ENCODE measurements at regions not wholly inside any gene's neighbourhood (a gene's known extent, or its start where the extent isn't known, plus 50 kb on each side); places are given as distances from the start of the nearest gene placed in this dataset.

DNA sequence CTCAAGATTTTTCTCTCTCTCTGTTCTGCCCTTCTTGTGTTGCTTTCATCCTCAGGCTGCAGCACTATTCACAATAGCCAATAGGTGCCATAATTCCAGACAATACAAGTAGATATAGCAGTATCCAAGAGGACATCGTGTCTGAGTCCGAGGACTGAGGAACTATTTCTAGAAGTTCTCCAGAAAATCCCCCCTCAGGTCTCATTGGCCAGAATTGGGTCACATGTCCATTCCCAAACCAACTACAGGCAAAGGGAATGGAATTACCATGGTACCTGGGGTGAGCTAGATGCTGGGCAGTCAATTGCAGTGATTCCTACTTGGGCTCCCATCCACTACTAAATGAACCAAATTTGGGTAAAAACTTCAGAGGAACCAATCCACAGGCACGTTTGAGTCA is 301.9 kb upstream of the RASGEF1B start:
- DNase-seq (ENCODE audit: low spot score), result no peak

DNA sequence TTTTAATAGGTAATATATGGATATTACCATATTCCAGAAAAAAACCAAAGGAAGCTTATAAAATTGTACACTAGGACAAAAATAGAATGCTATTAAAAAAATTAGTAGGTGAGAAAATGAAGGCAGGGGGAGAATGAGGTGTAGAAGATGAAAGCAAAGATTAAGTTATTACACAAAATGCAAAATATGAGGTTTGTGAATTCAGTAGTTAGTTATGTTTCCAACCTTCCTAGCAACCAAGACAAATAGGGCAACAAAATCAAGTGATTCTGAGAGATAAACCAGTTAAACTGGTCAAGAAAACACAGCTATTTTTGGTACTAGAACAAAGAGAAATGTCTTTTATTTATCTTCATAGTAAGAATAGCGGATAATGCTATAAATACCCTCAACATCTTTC is 300.0 kb upstream of the RASGEF1B start:
- no peak for DNase-seq (ENCODE audit: low spot score)

DNA sequence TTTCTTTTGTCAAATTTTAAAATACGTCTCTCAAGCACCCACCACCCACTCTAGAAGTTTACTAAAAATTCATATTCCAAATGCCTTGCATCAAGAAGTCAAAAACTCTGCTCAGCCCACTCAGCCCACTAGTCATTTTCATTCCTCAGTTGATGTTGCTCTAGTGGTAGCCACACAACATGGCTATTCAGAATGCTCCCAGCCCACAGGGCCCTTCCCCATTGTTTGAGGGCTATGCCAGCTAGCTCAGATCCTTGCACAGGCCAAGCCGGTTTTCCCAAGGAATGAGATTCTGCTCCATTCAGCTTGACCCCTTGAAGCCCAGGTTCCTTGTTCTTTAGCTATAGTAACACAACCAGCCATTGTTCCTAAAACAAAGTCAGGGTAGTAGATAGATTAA is 297.5 kb upstream of the RASGEF1B start:
- no peak for DNase-seq (ENCODE audit: low spot score)

DNA sequence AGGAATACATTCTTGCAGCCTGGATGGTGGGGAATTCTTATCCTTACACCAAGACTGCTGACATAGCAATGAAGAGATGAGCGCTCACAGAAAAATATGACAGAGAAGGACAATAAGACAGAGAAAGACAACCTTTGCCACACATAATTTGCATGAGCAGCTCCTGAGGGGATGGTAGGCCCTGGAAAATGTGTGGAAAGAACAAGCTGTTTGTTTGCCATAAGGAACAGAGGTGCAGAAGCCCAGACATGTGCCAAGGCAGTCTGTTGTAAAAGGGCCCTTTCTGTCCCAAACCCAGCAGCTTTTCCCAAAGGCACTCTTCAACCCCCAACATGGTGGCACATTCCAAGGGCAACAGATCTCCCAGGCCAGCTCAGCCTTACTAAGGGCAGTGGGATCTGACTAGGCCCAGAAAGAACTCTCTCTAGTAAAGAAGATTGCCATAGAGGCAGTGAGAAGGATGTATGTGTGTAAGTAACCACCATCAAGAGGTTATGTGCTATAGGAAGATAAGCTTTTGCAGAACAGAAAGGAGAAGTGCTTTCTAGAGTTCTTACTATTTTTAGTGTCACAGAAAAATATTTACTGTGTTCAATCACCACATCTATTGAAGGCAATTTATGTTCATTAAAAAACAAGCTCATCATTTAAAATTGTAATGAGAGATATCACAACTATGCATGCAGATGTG is 287.0 kb upstream of the RASGEF1B start:
- DNase-seq (ENCODE audit: low spot score), result no peak

DNA sequence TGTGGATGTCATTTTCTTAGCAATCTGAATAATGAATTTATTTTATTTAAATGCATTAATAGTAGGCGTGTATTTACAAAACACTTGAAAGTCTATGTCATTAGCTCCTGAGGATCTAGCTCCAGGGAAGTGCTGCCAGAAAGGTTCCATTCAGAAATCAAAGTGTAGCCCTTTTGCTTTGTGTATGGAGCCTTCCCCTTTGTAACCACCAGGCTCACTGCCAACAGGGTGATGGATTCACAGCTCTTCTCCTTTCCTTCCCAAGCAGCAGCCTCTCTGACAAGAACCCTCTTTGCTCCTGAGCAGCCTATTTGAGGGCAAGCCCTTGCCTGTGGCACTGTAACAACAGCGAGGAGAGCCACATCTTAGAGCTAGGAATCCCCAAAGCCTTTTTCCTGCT is 286.0 kb upstream of the RASGEF1B start:
- no peak for DNase-seq (ENCODE audit: low spot score)

DNA sequence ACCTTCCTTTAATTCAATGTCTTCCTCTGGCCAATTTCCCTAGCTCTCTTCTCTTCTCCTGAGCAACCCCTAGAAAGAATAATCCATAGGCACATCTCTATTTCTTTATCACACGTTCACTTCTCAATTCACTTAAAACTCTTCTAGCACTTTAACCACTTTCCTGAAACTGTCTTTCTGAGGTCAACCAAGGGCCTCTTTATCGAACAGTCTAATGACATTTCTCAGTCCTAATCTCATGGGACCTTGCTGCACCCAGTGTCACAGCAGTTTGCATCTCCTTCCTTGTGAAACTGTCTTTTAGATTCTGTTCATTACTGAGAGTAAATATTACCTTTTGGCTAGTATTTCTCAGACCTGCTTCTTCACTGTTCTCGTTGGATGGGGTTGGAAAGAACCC is 285.3 kb upstream of the RASGEF1B start:
- DNase-seq (ENCODE audit: low spot score), result no peak

DNA sequence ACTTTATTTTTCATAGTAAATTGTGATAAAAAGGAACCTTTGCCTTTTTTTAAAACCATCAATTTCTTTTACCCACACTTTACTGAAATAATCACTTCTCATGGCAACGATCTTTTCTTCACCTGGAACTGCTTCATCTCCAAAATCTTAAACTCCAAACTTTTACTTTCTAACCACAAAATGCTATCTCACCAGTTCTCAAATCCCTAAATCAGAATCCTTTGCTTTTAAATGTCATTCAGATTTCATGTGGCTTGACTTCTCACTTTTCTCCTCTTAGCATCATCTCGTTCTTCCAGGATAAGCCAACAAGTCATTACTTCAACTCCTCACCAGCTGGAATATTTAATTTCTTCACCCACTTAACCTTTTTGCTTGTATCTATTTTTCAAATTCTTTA is 284.3 kb upstream of the RASGEF1B start:
- no peak for DNase-seq (ENCODE audit: low spot score)

DNA sequence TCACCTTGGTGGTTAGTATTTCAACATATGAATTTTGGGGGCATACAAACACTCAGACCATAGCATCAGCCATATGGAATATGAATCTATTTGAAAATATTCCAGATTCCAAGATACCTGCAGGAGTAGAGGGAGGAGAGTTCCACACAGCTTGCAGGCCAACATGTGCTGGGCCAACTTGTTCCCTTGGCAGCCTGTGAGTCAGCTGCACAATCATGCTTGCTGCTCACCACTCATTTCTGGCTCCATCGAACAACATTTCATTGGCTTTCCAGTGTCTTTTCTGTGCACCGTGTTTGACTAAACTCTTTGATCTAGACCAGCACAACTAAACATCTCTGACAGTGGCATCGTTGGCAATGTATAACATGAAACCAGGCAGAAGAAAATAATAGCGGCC is 282.5 kb upstream of the RASGEF1B start:
- no peak for DNase-seq (ENCODE audit: low spot score)

- DNase-seq (ENCODE audit: low spot score), result no peak
These were observed 280.0 kb upstream of the RASGEF1B start for GRCh38 chr4:81751531-81752289.

GRCh38 chr4:81747242-81747930 is 275.7 kb upstream of the RASGEF1B start:
- DNase-seq (ENCODE audit: low spot score), result no peak

GRCh38 chr4:81746773-81747172 is 275.1 kb upstream of the RASGEF1B start:
- DNase-seq (ENCODE audit: low spot score), result no peak

DNA sequence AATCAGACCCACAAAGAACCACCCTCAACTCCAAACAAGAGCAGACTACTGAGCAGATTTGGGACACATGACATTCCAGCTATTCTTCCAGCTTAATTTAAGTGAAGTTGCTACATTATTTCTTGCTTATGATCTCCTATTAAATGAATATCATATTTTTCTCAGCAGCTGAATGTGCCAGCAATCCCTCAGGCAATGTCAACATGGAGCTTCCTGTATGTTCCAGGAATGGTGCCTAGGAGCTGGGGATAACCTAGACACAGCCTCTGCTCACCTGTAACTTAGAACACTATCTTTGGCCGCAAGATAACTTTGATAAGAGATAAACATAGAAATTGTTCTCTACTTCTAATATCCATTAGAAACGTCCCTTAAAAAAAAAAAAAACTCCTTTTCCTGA is 274.4 kb upstream of the RASGEF1B start:
- no peak for DNase-seq (ENCODE audit: low spot score)

- DNase-seq (ENCODE audit: low spot score), result no peak
These were observed 273.3 kb upstream of the RASGEF1B start for GRCh38 chr4:81745050-81745449.

- DNase-seq (ENCODE audit: low spot score), result no peak
These were observed 272.2 kb upstream of the RASGEF1B start for GRCh38 chr4:81743731-81744435.

DNA sequence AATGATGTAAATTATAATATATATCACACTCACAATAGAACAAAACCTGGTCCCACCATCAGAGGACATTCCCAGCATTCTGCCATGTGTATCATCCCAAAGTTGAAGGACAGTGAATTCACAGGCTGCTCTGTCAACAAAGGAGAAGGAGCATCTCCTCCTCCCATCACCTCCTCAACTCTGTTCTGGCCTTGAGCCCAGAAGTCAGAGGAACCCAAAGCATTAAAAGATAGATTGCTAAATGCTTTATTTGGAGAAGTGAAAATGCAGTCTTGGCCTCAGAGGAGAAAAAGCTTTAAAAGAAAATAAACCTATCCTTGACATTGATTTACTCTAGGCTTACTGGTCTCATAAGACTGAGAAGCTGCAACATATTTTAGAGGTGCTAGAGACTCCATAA is 268.8 kb upstream of the RASGEF1B start:
- no peak for DNase-seq (ENCODE audit: low spot score)

- no peak for DNase-seq (ENCODE audit: low spot score)
These were observed 267.2 kb upstream of the RASGEF1B start for GRCh38 chr4:81738891-81739290.

- DNase-seq (ENCODE audit: low spot score), result no peak
These were observed 266.3 kb upstream of the RASGEF1B start for GRCh38 chr4:81737865-81738559.

- no peak for DNase-seq (ENCODE audit: low spot score)
These were observed 264.6 kb upstream of the RASGEF1B start for GRCh38 chr4:81736324-81736723.

DNA sequence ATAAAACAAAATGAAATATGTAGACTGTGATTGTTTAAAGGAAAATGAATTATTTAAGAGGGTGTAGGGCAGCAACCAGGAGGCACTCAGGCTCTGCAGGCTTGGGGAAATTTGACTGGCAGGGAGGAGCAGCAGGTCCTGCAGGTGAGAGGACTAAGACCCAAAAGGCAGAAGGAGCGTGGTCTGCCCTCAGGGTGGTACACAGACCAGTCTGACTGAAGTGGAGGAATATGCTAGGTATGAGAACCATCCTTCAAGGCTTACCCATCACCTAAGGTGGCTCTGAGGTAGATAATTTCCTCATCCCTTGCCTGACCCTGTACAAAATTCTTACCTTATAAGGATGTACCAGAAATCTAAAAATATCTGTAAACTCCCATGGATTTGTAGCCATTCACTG is 261.3 kb upstream of the RASGEF1B start:
- no peak for DNase-seq (ENCODE audit: low spot score)

DNA sequence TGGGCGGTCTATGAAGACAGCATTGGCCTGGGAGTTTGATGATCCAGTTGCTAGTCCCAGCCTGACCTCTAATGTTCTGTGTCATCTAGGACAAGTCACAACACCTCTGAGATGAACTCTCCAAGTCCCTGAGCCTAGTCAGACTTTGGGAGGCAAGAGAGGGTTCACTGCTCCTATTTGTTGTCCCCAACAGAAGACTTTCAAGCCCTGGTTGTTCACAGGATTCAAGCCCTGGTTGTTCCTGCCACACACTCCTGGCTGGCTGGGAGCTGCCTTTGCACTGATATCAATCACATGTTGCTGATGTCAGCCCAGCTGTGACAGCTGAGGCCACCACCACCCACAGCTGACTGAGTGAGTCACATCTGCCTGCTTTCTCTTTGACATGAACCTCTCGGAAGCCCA is 253.2 kb upstream of the RASGEF1B start:
- peak; percentile 51 for DNase-seq (ENCODE audit: low spot score)

- DNase-seq (ENCODE audit: low spot score), result no peak
These were observed 252.3 kb upstream of the RASGEF1B start for GRCh38 chr4:81723927-81724587.

Data from RKO (cell line).